B cell (primary cell): ENCODE measurements at regions not wholly inside any gene's neighbourhood (a gene's known extent, or its start where the extent isn't known, plus 50 kb on each side); places are given as distances from the start of the nearest gene placed in this dataset.

Experiments
- ATAC-seq: fragments of 200-7000 bp; cut with Tn5 transposase; one replicate; pipeline ENCODE4 v1.10.0; 2021; ENCODE audit warnings: low read depth, mild to moderate bottlenecking, moderate number of reproducible peaks, moderate library complexity
- CTCF ChIA-PET: fragments of 350-600 bp; sonication (Branson Sonifier 250); formaldehyde crosslinking; loops from one replicate; lab custom pipeline; 2021; ENCODE audit warnings: antibody characterized with exemption, inconsistent platforms; lab: Charles Lee
- POLR2A ChIA-PET: fragments of 350-600 bp; sonication (Branson Sonifier 250); formaldehyde crosslinking; loops from one replicate; lab custom pipeline; 2021; ENCODE audit warnings: antibody characterized with exemption; lab: Charles Lee
- DNase-seq: peaks from one replicate; pipeline ENCODE4 v3.0.0; 2013
- H2AFZ ChIP-seq: 2 replicates; pipeline ENCODE4 v1.6.1; 2012; ENCODE audit warnings: mild to moderate bottlenecking, low read depth, low read length; ENCODE audit not compliant: insufficient read depth, poor library complexity, severe bottlenecking
- H3K27ac ChIP-seq, 2 donors: 1 replicate in 1 of 2; 2 replicates in 1 of 2; pipeline ENCODE4 v1.5.1; 2012 to 2013; ENCODE audit warnings: low read length in 2 of 2, mild to moderate bottlenecking in 2 of 2, moderate library complexity in 1 of 2
- H3K27me3 ChIP-seq, 4 experiments: fragments of 200-600 bp in 1 of 4; sonication (generic) in 1 of 4; replicated peaks in 1 of 4; 1 replicate in 2 of 4; 2 replicates in 2 of 4; pipeline versions ENCODE4 v1.6.1 to v1.7.0; 2013 to 2016; ENCODE audit warnings: low read length in 3 of 4, mild to moderate bottlenecking in 2 of 4, mixed read lengths in 1 of 4, moderate library complexity in 1 of 4; ENCODE audit not compliant: insufficient read depth in 4 of 4, control insufficient read depth in 3 of 4; ENCODE audit errors: control extremely low read depth in 1 of 4
- H3K36me3 ChIP-seq, 2 experiments: replicated peaks in 1 of 2; 1 replicate in 1 of 2; 2 replicates in 1 of 2; pipeline versions ENCODE4 v1.6.1 to v1.7.1; 2013; ENCODE audit warnings: low read length in 1 of 2; ENCODE audit not compliant: insufficient read depth in 2 of 2, control insufficient read depth in 1 of 2; ENCODE audit errors: control extremely low read depth in 1 of 2, extremely low read depth in 1 of 2
- H3K4me1 ChIP-seq, 2 donors: fragments of 200-600 bp in 1 of 2; sonication (generic) in 1 of 2; 1 replicate in 1 of 2; 2 replicates in 1 of 2; pipeline versions ENCODE4 v1.5.1 to v1.6.1; 2013 to 2017; ENCODE audit warnings: low read length in 2 of 2; ENCODE audit not compliant: control insufficient read depth in 2 of 2, insufficient read depth in 2 of 2
- H3K4me2 ChIP-seq: replicated peaks from 2 replicates; pipeline ENCODE3; 2012; ENCODE audit warnings: mild to moderate bottlenecking, low read depth, low read length; ENCODE audit not compliant: poor library complexity, severe bottlenecking
- H3K4me3 ChIP-seq, 5 experiments: fragments of 200-600 bp in 1 of 5; sonication (generic) in 1 of 5; 1 replicate in 3 of 5; 2 replicates in 2 of 5; pipeline versions ENCODE4 v1.5.1 to v1.7.0; 2011 to 2016; ENCODE audit warnings: low read length in 4 of 5, mild to moderate bottlenecking in 4 of 5, low read depth in 2 of 5, control low read depth in 1 of 5, moderate library complexity in 1 of 5; ENCODE audit not compliant: insufficient read depth in 1 of 5; ENCODE audit errors: control extremely low read depth in 1 of 5, extremely low read depth in 1 of 5
- H3K79me2 ChIP-seq: fragments of 200-600 bp; sonication (generic); one replicate; pipeline ENCODE4 v1.6.0; 2016; ENCODE audit warnings: low read length; ENCODE audit not compliant: control insufficient read depth, insufficient read depth
- H3K9ac ChIP-seq: fragments of 200-600 bp; sonication (generic); 2 replicates; pipeline ENCODE4 v1.6.1; 2017; ENCODE audit warnings: mild to moderate bottlenecking, low read length, moderate library complexity
- H3K9me3 ChIP-seq, 3 donors: one replicate each; pipeline versions ENCODE4 v1.6.1 to v1.7.1; 2013; ENCODE audit warnings: low read length in 2 of 3; ENCODE audit not compliant: control insufficient read depth in 2 of 3, insufficient read depth in 1 of 3; ENCODE audit errors: control extremely low read depth in 1 of 3
- H4K20me1 ChIP-seq: 2 replicates; pipeline ENCODE4 v1.6.0; 2012; ENCODE audit warnings: mild to moderate bottlenecking, low read length; ENCODE audit not compliant: insufficient read depth, control insufficient read depth, poor library complexity, severe bottlenecking
- H3K27ac Mint-ChIP-seq: one replicate; pipeline ENCODE4 v1.8.0; 2021; ENCODE audit warnings: mixed read lengths
- H3K27me3 Mint-ChIP-seq: one replicate; pipeline ENCODE4 v1.8.0; 2021; ENCODE audit warnings: mixed read lengths
- H3K4me1 Mint-ChIP-seq: one replicate; pipeline ENCODE4 v1.8.0; 2021; ENCODE audit warnings: mixed read lengths
- H3K4me3 Mint-ChIP-seq: one replicate; pipeline ENCODE4 v1.8.0; 2021; ENCODE audit warnings: mixed read lengths
- H3K9me3 Mint-ChIP-seq: one replicate; pipeline ENCODE4 v1.8.0; 2022; ENCODE audit warnings: mixed read lengths; ENCODE audit not compliant: insufficient read depth
- CTCF ChIP-seq: fragments of 200-600 bp; IDR thresholded peaks from one replicate; pipeline ENCODE4 v1.8.0; 2022; ENCODE audit warnings: antibody characterized with exemption, mild to moderate bottlenecking
- EZH2 ChIP-seq: IDR thresholded peaks from 2 replicates; pipeline ENCODE4 v1.6.1; 2012; ENCODE audit warnings: borderline replicate concordance, low read depth, mild to moderate bottlenecking, moderate library complexity, low read length; ENCODE audit not compliant: insufficient read depth, poor library complexity, severe bottlenecking
- WGBS: methylation state at CpG from one replicate; pipeline ENCODE4 v1.1.5; 2013; ENCODE audit warnings: missing lambda C conversion rate; ENCODE audit not compliant: insufficient coverage; 5-methylcytosine and 5-hydroxymethylcytosine counted together
- intact Hi-C: fragments of 100-400 bp; cut with micrococcal nuclease; formaldehyde crosslinking; loops from one replicate; pipeline ENCODE4 v1.10.0; 2022

GRCh38 chr6:91669154-91669870 is 1082.4 kb upstream of the MAP3K7 start:
- CTCF ChIA-PET: no interaction called here
- Histone ChIP-seq H2AFZ (no peak overlapping the region), H4K20me1 (no peaks in the 10 kb centered on the region), H3K27me3 (no peaks in the 10 kb centered on the region), H3K36me3 (no peaks in the 10 kb centered on the region), H3K79me2 (no peaks in the 10 kb centered on the region), H3K9ac (no peak overlapping the region), H3K4me2 (no peak overlapping the region), H3K4me1 (no peaks in the 10 kb centered on the region), H3K27ac (no peak overlapping the region), H3K9me3 (no peaks in the 10 kb centered on the region), H3K4me3 (no peak overlapping the region)
- intact Hi-C loops: no loop called here
- TF ChIP-seq CTCF (no peak), EZH2 (no peak)
- no peak for ATAC-seq
- WGBS: 100% methylated on average over 5 of the region's 9 CpGs
- Mint-ChIP-seq H3K27ac (no peak overlapping the region), H3K4me1 (no peaks in the 10 kb centered on the region), H3K9me3 (peaks cover 3% of the 10 kb centered on the region), H3K4me3 (no peak overlapping the region), H3K27me3 (no peaks in the 10 kb centered on the region)
- POLR2A ChIA-PET: no interaction called here
- DNase-seq: no peak

- no peaks in the 10 kb centered on the region for H3K4me1 Mint-ChIP-seq
- no peak overlapping the region for H3K4me3 Mint-ChIP-seq
- DNase-seq: no peak
- peaks cover 0 to 4% (median 0%) of the 10 kb centered on the region in 3 donors for H3K9me3 ChIP-seq
- H3K4me2 ChIP-seq: no peak overlapping the region
- no peaks in the 10 kb centered on the region for H3K27me3 ChIP-seq
- POLR2A ChIA-PET: no interaction called here
- CTCF ChIA-PET: no interaction called here
- intact Hi-C loops: no loop called here
- no peaks in the 10 kb centered on the region for H4K20me1 ChIP-seq
- H3K27ac ChIP-seq: no peak overlapping the region
- no peak overlapping the region for H3K9ac ChIP-seq
- H3K9me3 Mint-ChIP-seq: peaks cover 3% of the 10 kb centered on the region
- H3K79me2 ChIP-seq: no peaks in the 10 kb centered on the region
- H3K36me3 ChIP-seq: no peaks in the 10 kb centered on the region
- no peak overlapping the region for H3K27ac Mint-ChIP-seq
- WGBS: 100% methylated on average over 1 of the region's 4 CpGs
- no peaks in the 10 kb centered on the region for H3K4me1 ChIP-seq
- no peak overlapping the region for H3K4me3 ChIP-seq
- TF ChIP-seq CTCF (no peak), EZH2 (no peak)
- H3K27me3 Mint-ChIP-seq: no peaks in the 10 kb centered on the region
- no peak overlapping the region for H2AFZ ChIP-seq
- no peak for ATAC-seq
These were observed 1080.7 kb upstream of the MAP3K7 start for GRCh38 chr6:91667596-91667995.
